Peyer's patch (tissue), 4 donors: ENCODE measurements at regions not wholly inside any gene's neighbourhood (a gene's known extent, or its start where the extent isn't known, plus 50 kb on each side); places are given as distances from the start of the nearest gene placed in this dataset.

Experiments
- DNase-seq, 3 donors: peaks; one replicate each; pipeline ENCODE4 v3.0.0-alpha.2; 2017 to 2019
- H3K27ac ChIP-seq, 4 donors: fragments of 200-600 bp; sonication (generic); one replicate each; pipeline ENCODE4 v1.5.1; 2016 to 2019
- H3K27me3 ChIP-seq, 2 donors: fragments of 200-600 bp; sonication (generic); one replicate each; pipeline ENCODE4 v1.5.1; 2019
- H3K36me3 ChIP-seq, 3 donors: fragments of 200-600 bp; sonication (generic); one replicate each; pipeline ENCODE4 v1.5.1; 2016 to 2019
- H3K4me1 ChIP-seq, 4 donors: fragments of 200-600 bp; sonication (generic); one replicate each; pipeline ENCODE4 v1.5.1; 2016 to 2019
- H3K4me3 ChIP-seq, 4 donors: fragments of 200-600 bp; sonication (generic); 1 replicate in 3 of 4; 2 replicates in 1 of 4; pipeline ENCODE4 v1.5.1; 2016 to 2019; ENCODE audit warnings: mild to moderate bottlenecking in 1 of 4
- H3K9me3 ChIP-seq, 4 donors: fragments of 200-600 bp; sonication (generic); one replicate each; pipeline ENCODE4 v1.5.1; 2016 to 2019; ENCODE audit warnings: mild to moderate bottlenecking in 1 of 4
- CTCF ChIP-seq, 6 experiments: fragments of 450-650 bp in 4 of 6; fragments of 200-600 bp in 2 of 6; sonication (generic) in 1 of 6; IDR thresholded peaks; one replicate each; pipeline ENCODE4 v1.5.1; 2017 to 2019; ENCODE audit warnings: antibody characterized with exemption in 6 of 6, mild to moderate bottlenecking in 3 of 6, moderate library complexity in 1 of 6
- POLR2A ChIP-seq, 2 donors: fragments of 450-650 bp; IDR thresholded peaks; one replicate each; pipeline ENCODE4 v1.5.1; 2017; ENCODE audit warnings: antibody characterized with exemption in 2 of 2, mild to moderate bottlenecking in 2 of 2, moderate library complexity in 2 of 2
- small RNA-seq, 2 donors: library from RNA; depleted of rRNA; stranded (forward); fragments of <200 nt; gene quantifications; one replicate each; pipeline ENCODE3, GENCODE V24; 2016

GRCh38 chr12:110971936-110972335, 51.6 kb upstream of the MYL2 start:
- TF ChIP-seq CTCF (IDR thresholded peaks at IDR 0.05) (no peak), POLR2A (IDR thresholded peaks at IDR 0.05) (no peak)
- H3K4me3 ChIP-seq: no peak overlapping the region
- no peaks in the 10 kb centered on the region for H3K9me3 ChIP-seq
- no peaks in the 10 kb centered on the region for H3K27me3 ChIP-seq
- no peaks in the 10 kb centered on the region for H3K36me3 ChIP-seq
- H3K27ac ChIP-seq: no peak overlapping the region
- H3K4me1 ChIP-seq: no peaks in the 10 kb centered on the region
- DNase-seq: no peak

- no peak for TF ChIP-seq CTCF (IDR thresholded peaks at IDR 0.05)
- no peak for TF ChIP-seq POLR2A (IDR thresholded peaks at IDR 0.05)
- no peaks in the 10 kb centered on the region for H3K9me3 ChIP-seq
- no peak overlapping the region for H3K4me3 ChIP-seq
- no peaks in the 10 kb centered on the region for H3K4me1 ChIP-seq
- no peak for DNase-seq
- no peaks in the 10 kb centered on the region for H3K36me3 ChIP-seq
- H3K27ac ChIP-seq: no peak overlapping the region
- no peaks in the 10 kb centered on the region for H3K27me3 ChIP-seq
Measured at GRCh38 chr12:110971189-110971920, 51.0 kb upstream of the MYL2 start.

Small RNA genes in the stretch of these regions (small RNA-seq; reads per million reads assigned to genes)
- gene MIR6760: 0 reads per million in 2 donors
